ENCODE measurements at regions not wholly inside any gene's neighbourhood (a gene's known extent, or its start where the extent isn't known, plus 50 kb on each side); places are given as distances from the start of the nearest gene placed in this dataset.

GRCh38 chr2:204046145-204046544 lies 109.6 kb downstream of the ICOS start:
- DNase-seq, result no peak

DNA sequence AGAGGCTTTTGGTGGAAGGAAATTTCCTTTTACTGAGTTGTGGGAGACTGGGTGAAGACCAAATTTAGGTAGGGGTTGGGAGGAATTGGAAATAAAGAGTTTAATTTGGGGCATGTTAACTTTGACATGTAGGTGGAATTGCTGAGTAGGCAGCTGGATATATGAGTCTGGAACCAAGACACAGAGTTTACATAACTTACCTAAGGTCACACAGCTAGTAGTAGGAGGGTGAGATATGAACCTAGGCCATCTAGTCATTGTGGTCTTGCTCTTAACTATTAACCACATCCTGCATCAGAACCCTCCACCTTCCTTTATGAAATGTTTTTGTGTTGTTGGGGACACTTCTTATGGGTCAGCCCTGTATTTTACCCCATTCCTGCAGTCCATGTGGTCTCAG lies 113.1 kb downstream of the ICOS start:
- no peak for DNase-seq

- no peak for DNase-seq
Measured at GRCh38 chr2:204050681-204051080, 114.1 kb downstream of the ICOS start.

DNA sequence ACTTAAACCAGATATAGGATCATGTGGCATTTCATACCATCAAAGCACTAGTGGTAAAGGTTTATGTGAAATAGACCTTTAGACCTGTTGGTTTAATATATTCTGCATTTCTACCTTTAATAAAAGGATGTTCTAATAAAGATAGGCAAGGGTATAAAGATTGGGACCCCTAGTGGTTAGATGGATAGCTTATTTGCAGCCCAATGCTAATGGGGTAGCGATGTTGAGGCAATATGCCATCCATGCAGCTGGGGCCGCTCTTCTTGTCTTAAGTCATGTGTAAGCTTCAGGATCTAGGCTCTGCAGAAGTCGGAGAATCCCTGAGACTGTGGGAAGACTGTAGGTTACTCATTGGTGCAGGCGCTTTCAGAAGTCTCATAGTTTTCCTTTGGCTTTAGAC lies 114.9 kb downstream of the ICOS start:
- no peak for DNase-seq

DNA sequence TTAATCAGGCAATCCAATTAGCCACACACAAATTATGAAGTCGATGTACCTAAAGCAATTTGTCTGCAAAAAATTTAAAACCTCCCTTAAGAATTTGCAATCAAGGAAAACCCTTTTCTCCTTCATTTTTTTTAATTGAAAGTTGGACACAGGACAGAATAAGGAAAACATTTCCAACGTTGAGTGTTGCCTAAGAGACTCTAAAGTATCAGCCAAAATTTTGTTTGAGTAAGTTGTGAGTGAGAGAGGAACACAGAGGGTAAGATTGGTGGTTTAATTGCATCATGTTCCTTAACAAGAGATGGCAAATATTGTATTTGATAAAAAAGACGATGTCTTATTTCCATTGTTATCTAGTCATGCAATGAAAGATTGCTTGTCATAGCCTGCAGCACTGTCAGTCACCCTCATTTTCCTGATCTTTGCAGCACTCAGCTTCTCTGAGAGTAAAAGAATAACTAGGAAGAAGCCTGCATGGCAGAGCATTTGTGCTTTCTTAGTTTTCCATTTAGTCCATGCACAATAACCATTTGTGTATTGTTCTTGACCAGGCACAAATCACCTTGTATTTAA lies 115.5 kb downstream of the ICOS start:
- no peak for DNase-seq

DNA sequence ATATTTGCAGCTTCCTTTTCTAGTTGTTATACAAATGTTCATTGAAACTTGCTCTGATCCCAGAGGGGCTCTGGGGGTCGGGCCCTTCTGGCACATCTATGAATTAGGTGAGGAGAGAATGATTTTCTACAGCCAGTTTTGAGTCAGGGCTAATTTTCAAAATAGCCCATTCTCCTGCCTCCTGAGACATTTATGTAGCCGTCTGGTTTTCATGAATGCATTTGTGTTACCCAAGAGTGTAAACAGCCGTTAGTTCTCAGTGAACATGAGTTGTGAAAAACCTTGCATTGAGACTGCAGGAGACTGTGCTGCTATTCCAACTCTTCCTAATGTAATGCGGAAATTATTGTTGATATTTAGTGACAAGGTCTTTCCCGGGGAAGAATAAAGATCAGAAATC lies 122.5 kb downstream of the ICOS start:
- DNase-seq, result peak in 1 of 3 donors; percentile 32

- no peak for DNase-seq
Measured at GRCh38 chr2:204060841-204061240, 124.3 kb downstream of the ICOS start.

DNA sequence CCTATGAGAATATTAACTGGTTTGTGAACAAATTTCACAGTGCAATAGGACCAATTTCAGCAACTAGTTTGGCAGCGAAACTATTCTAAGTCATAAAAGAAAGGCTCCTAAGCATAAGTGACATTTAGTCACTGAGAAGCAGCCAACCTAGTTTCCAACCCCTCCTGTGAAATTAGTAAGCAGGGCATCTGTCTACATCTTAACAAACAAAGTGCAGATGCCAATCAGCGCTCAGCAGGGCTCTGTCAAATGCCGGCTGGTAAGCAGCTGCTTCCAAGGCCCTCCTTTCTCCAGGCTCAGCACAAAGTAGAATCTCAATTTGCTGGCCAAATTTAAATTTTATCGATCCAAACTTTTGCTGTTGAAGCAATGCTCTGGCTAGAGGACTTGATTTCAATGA lies 124.7 kb downstream of the ICOS start:
- no peak for DNase-seq

DNA sequence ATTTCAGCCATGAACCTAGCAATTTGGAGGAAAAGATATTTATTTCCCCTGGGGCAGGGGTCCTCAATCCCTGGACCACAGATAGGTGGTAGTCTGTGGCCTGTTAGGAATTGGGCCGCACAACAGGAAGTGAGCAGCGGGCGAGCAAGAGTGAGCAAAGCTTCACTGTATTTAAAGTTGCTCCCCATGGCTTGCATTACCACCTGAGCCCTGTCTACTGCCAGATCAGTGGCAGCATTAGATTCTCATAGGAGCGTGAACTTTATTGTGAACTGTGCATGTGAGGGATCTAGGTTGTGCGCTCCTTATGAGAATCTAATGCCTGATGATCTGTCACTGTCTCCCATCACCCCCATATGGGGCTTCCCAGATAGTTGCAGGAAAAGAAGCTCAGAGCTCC lies 127.6 kb downstream of the ICOS start:
- DNase-seq, result no peak

GRCh38 chr2:204065566-204065965 lies 129.0 kb downstream of the ICOS start:
- DNase-seq, result peak in 2 of 3 donors; percentile 0 to 41

DNA sequence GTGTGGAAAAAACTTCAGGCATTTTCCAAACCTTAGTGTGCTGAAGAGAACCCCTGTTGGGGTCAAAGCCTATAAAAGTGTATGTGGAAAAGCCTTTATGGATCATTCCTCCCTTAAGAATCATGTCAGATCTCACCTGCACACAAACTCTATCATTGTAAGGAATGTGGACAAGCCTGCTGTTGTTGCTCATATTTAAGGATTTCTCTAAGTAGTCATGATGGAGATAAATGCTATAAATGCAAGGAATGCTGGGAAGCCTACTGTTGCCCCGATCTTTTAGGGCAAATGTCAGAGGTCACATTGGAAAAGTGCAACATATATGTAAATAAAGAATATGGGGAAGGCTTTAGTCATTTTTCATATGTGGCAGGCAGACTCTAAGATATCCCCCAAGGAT lies 129.5 kb downstream of the ICOS start:
- DNase-seq, result no peak

DNA sequence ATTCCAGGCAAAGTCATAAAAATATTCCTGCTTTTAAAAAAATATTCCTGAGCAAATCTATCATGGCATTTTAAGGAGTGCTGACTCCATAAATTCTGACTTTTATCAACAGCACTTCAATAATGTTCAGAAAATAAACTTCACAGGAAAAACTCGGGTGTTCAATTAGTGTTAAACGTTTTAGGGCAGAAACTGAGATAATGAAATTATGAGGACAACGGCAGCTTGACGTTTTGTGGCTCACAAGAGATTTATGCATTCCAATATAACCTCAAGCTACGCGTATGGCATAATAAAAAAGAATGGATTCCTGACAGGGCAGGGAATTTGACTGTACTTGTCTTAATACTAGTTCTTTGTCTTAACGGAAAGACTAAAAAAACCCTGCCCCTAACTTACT lies 133.2 kb downstream of the ICOS start:
- no peak for DNase-seq

DNA sequence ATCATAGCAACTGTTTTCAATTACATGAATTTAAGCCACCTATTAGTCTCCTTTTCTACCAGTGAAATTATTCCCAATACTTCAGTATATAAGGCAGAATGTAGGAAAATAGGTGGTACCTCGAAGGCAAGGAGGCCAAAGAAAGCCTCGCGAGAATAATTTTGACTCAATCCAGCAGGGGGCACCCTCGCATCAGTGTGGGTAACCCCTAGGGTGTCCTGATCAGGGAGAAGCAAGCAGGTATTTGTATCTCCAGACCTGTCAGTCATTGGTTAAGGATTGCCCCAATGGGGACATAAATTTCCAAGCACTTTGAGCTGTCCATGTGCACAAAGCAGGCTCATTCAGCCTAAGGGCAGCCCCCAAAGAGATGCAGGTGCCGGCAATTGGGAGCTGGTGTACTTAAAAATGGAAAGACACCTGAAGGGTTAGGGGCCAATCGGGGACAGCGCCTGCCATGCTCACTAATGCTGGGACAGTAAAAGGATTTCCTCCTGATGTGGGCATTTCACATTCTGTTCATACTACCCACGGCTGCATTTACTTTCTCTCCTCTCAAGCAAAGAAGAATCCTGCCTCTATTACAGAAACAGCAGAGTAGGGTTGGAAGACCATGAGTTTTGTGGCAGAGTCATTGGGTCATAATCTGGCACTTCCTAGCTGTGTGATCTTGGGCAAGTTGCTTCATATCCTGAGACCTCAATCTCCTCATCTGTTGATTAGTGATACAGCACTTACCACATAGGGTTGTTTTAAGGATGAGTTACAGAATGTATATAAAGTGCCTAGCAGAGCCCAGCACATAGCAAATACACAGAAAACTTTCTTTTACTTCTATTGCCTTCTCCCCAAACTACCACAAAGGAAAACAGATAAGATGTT lies 136.1 kb downstream of the ICOS start:
- DNase-seq, result no peak

- peak; percentile 29 to 80 (median 71) for DNase-seq
Measured at GRCh38 chr2:204074456-204074855, 137.9 kb downstream of the ICOS start.

DNA sequence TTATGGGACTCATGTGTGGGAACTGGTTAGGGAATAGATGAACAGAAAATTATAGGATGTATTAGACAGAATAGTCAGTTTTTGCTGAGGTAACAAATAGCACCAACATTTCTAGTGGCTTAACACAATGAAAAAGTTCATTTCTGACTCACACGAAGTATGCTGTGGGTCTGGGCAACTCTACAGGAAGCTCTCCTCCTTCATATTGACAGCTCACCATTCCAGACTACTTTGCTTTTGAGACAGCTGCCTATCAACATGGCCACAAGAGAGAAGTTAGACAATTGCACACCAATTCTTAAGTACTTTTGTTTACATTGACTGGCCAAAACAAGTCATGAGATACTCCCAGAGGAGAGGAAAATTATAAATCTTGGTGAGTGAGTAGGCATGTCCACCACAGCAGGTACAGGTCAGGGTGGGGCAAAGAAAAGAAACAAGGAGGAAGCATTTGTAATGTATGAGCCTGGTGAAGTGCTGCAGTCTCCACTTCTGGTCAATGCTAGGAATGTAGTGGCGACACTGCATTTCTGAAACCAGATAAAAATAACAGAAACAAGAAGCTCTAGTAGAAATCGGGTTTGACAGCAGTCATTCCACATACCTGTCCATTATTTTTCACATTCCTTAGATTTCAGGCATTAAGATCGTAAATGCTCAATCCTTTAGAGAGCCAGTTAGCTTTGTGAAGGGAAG lies 141.6 kb downstream of the ICOS start:
- DNase-seq, result no peak

DNA sequence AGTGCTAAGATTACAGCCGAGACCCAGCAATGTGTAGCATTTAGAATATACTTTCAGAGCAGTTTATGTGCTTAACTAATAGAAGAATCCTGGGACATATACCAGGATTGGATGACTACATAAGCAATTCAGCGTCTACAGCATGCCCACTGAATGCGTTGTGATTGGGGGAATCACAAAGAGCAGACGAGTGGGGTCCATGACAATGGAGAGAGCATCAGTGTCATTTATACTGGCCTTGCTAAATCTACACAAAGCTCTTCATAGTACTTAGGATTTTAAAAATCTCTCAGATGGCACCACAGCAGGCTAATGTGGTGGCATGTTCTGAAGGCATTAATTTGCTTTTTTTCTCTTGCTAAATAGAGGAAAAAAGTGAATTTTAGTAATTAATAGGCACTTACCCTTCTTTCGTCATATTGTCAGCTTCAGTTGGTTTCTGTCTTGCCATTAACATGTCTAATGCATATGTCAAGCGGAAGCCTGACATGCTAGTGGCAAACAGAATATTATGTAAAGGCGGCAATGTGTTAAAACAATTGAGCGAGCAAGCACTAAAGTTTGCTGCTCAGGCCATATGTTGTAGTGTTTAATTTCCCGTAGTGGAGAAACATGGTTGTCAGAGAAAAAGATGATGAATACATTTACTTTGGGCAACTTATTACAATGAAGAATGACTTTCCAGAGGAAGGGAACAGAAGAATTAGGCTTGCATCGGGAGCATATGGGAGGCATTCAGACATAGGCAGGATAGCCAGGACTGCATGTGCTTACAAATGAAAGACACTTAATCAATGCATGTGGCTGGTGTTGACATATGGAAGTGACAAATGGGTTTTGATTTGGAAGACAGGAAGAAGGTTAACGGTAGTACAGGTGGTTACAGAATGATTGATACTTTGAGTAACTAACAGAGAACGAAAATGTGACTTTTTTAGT lies 145.2 kb downstream of the ICOS start:
- peak in 1 of 3 donors; percentile 29 for DNase-seq

DNA sequence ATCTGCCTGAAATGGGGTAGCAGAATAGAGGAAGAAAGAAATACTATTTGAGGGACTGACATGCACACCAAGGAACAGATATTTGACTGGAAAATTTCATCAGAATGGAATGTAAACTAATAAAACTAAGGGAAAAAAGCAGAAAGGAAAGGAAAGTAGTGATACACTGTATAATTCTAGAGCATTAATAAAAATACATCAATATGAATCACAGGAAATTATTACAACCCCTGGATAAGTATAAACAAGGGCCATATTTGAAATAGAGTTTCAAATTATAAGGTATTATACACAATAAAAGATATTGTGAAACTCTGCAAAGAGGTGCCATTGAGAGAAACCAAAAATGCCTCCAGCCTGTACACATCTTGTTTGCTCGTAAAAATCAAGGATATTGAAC lies 149.6 kb downstream of the ICOS start:
- no peak for DNase-seq

- no peak for DNase-seq
Measured at GRCh38 chr2:204089105-204089504, 152.5 kb downstream of the ICOS start.

DNA sequence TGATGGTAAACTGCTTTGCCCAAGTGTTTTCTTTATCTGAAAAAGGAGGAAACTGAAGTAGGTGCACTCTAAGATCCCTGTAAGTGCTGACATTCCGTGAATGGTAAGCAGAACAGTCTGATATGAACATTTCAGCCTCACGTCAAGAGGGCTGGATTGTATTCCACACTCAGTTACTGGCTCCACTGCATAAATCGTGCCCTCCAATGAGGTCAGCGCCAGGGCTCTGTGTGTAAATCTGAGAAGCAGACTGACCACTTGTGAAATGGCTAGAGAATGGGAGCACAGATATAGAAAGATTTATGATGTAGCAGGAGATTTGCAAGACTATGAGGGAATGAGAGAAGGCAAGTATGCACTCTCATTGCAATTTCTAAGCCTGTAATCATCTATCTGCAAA lies 153.0 kb downstream of the ICOS start:
- no peak for DNase-seq

- peak in 1 of 3 donors; percentile 15 for DNase-seq
Measured at GRCh38 chr2:204090021-204090420, 153.5 kb downstream of the ICOS start.

DNA sequence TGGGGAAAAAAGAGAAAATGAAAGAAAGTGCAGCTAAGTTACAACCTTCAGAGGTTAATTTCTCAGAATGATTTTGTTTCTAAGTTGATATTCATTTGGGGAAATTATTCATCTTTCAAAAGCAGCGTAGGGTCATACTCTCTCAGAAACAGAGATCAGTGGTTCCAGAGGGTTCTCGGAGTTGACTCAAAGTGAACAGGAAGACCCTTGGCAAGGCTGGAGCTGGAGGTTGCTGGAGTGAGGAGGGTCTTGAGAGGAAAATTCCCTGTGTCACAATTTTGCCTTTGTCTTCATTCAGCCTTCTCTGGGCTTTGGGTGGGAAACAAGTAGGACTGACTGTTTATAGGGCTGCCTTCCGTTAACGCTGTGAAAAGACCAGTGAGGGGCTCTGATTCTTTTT lies 168.2 kb downstream of the ICOS start:
- no peak for DNase-seq

GRCh38 chr2:204108330-204108751 lies 171.8 kb downstream of the ICOS start:
- DNase-seq, result peak in 2 of 3 donors; percentile 68 to 73

All from muscle of back (tissue), 3 donors.